DND-41 (cell line): ENCODE measurements at regions not wholly inside any gene's neighbourhood (a gene's known extent, or its start where the extent isn't known, plus 50 kb on each side); places are given as distances from the start of the nearest gene placed in this dataset.

Source experiments
- CTCF ChIP-seq: IDR thresholded peaks from 2 replicates; pipeline ENCODE4 v1.5.1; 2012; ENCODE audit warnings: borderline replicate concordance, low read length, moderate library complexity, mild to moderate bottlenecking; ENCODE audit not compliant: poor library complexity, severe bottlenecking; ENCODE audit errors: extremely low read depth
- EZH2 ChIP-seq: IDR thresholded peaks from 3 replicates; pipeline ENCODE4 v1.6.1; 2012; ENCODE audit warnings: borderline replicate concordance, low read depth, mild to moderate bottlenecking, moderate library complexity, low read length, inconsistent platforms; ENCODE audit not compliant: severe bottlenecking

- TF ChIP-seq CTCF, result no peak
- no peak for TF ChIP-seq EZH2
Measured at GRCh38 chr5:124030043-124030491, 518.1 kb downstream of the CSNK1G3 start.
